Caco-2 (cell line): ENCODE measurements at regions not wholly inside any gene's neighbourhood (a gene's known extent, or its start where the extent isn't known, plus 50 kb on each side); places are given as distances from the start of the nearest gene placed in this dataset.

Experiments
- BruUV-seq: library from RNA; stranded (reverse); fragments of 400-500 nt; replicated peaks from 2 replicates; lab custom pipeline; 2021; lab: Mats Ljungman, UMichigan
- CTCF ChIA-PET: fragments of 300-600 bp; sonication (Branson Sonifier 250); formaldehyde crosslinking; loops from one replicate; lab custom pipeline; 2022; ENCODE audit warnings: antibody characterized with exemption; lab: Charles Lee
- POLR2A ChIA-PET: fragments of 300-600 bp; sonication (Branson Sonifier 250); formaldehyde crosslinking; loops from one replicate; lab custom pipeline; 2022; ENCODE audit warnings: antibody characterized with exemption; lab: Charles Lee
- DNase-seq, 2 experiments: peaks; one replicate each; pipeline versions ENCODE4 v3.0.0 to v3.0.0-alpha.2; 2020 to 2022
- H3K27me3 ChIP-seq: replicated peaks from 2 replicates; pipeline ENCODE4 v1.6.0; 2011; ENCODE audit warnings: low read length; ENCODE audit not compliant: control insufficient read depth, insufficient read depth
- H3K36me3 ChIP-seq: 2 replicates; pipeline ENCODE4 v1.5.1; 2011; ENCODE audit warnings: low read length; ENCODE audit not compliant: control insufficient read depth, insufficient read depth
- H3K4me1 ChIP-seq: fragments of 250-450 bp; sonication (Bioruptor Pico); 2 replicates; pipeline ENCODE4 v1.5.1; 2020; ENCODE audit warnings: mild to moderate bottlenecking
- H3K4me3 ChIP-seq: 2 replicates; pipeline ENCODE4 v1.5.1; 2011; ENCODE audit warnings: low read depth, mild to moderate bottlenecking, control low read depth, low read length
- H3K9me3 ChIP-seq: fragments of 250-450 bp; sonication (Bioruptor Pico); 2 replicates; pipeline ENCODE4 v1.5.1; 2020; ENCODE audit warnings: mild to moderate bottlenecking, moderate library complexity
- H3K27ac Mint-ChIP-seq: one replicate; pipeline ENCODE4 v1.8.0; 2022; ENCODE audit warnings: mixed read lengths; ENCODE audit not compliant: unreplicated experiment
- H3K27me3 Mint-ChIP-seq: one replicate; pipeline ENCODE4 v1.8.0; 2022; ENCODE audit warnings: mixed read lengths; ENCODE audit not compliant: insufficient read depth, unreplicated experiment
- H3K36me3 Mint-ChIP-seq: one replicate; pipeline ENCODE4 v1.8.0; 2022; ENCODE audit warnings: mild to moderate bottlenecking, mixed read lengths; ENCODE audit not compliant: insufficient read depth, unreplicated experiment
- H3K4me1 Mint-ChIP-seq: one replicate; pipeline ENCODE4 v1.8.0; 2022; ENCODE audit warnings: low read depth, mixed read lengths; ENCODE audit not compliant: unreplicated experiment
- H3K4me3 Mint-ChIP-seq: one replicate; pipeline ENCODE4 v1.8.0; 2022; ENCODE audit warnings: mild to moderate bottlenecking, moderate library complexity, mixed read lengths; ENCODE audit not compliant: unreplicated experiment
- H3K9me3 Mint-ChIP-seq: one replicate; pipeline ENCODE4 v1.8.0; 2022; ENCODE audit warnings: mixed read lengths; ENCODE audit not compliant: unreplicated experiment
- CTCF ChIP-seq, 2 experiments: fragments of 200-600 bp in 1 of 2; IDR thresholded peaks; 1 replicate in 1 of 2; 2 replicates in 1 of 2; pipeline versions ENCODE4 v1.5.1 to v1.8.0; 2011 to 2022; ENCODE audit warnings: antibody characterized with exemption in 1 of 2, control low read depth in 1 of 2, inconsistent platforms in 1 of 2, low read depth in 1 of 2, low read length in 1 of 2, mild to moderate bottlenecking in 1 of 2, moderate library complexity in 1 of 2; ENCODE audit not compliant: insufficient read depth in 1 of 2, severe bottlenecking in 1 of 2, unreplicated experiment in 1 of 2
- intact Hi-C: fragments of 100-400 bp; cut with micrococcal nuclease; formaldehyde crosslinking; loops from one replicate; pipeline ENCODE4 v1.10.0; 2022; ENCODE audit not compliant: unreplicated experiment

- Histone ChIP-seq H3K4me3 (no peak overlapping the region), H3K9me3 (no peaks in the 10 kb centered on the region), H3K36me3 (no peaks in the 10 kb centered on the region), H3K27me3 (no peaks in the 10 kb centered on the region), H3K4me1 (no peaks in the 10 kb centered on the region)
- ChIA-PET POLR2A (no interaction called here), CTCF (no interaction called here)
- TF ChIP-seq CTCF (IDR thresholded peaks at IDR 0.05; ENCODE audit: insufficient read depth in 1 of 2, low read depth in 1 of 2, low read length in 1 of 2, severe bottlenecking in 1 of 2, unreplicated experiment in 1 of 2) = no peak
- intact Hi-C loops = no loop called here
- BruUV-seq = no TSS peak
- Mint-ChIP-seq H3K4me3 (no peak overlapping the region), H3K27me3 (peaks cover 7% of the 10 kb centered on the region), H3K27ac (no peak overlapping the region), H3K9me3 (no peaks in the 10 kb centered on the region), H3K36me3 (no peaks in the 10 kb centered on the region), H3K4me1 (no peaks in the 10 kb centered on the region)
- no peak for DNase-seq
These were observed 121.5 kb downstream of the PTCSC3 start for GRCh38 chr14:36055052-36055378.

DNA sequence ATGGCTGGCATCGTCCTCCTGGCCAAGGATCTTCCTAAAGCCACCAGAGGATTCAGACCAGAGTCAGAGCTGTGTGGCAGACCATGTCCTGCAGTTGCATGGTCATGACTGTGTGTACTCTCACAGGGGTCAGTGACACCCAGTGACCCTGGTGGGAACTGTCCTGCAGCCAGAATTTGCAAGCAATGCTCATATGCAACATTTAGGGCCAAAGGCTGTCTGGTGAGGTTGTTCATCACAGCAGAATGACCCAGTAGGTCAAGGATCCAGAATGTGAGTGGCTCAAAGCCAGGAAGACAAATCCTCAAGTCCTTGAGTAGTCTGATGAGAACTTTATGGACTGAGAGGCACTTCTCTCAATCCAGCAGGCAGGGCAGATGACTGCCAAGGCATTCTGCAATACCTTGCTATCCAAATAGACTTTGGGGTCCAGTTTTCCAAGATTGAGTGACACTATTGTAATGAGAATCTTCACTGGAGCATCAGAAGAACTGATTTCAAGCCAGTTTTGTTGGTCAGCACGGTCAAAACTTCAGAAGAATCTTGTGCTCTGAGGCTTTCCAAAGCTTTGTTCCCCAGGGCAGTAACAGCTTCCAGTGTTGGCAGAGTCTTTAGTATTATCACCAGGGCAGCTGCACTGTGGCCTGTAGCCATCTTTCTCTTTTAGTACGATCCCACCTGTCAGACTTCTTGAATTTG, 122.0 kb downstream of the PTCSC3 start:
- Mint-ChIP-seq H3K4me3 (no peak overlapping the region), H3K9me3 (no peaks in the 10 kb centered on the region), H3K36me3 (no peaks in the 10 kb centered on the region), H3K27ac (no peak overlapping the region), H3K27me3 (peaks cover 7% of the 10 kb centered on the region), H3K4me1 (no peaks in the 10 kb centered on the region)
- Histone ChIP-seq H3K4me1 (no peaks in the 10 kb centered on the region), H3K4me3 (no peak overlapping the region), H3K36me3 (no peaks in the 10 kb centered on the region), H3K9me3 (no peaks in the 10 kb centered on the region), H3K27me3 (no peaks in the 10 kb centered on the region)
- no TSS peak for BruUV-seq
- TF ChIP-seq CTCF (IDR thresholded peaks at IDR 0.05; ENCODE audit: insufficient read depth in 1 of 2, low read depth in 1 of 2, low read length in 1 of 2, severe bottlenecking in 1 of 2, unreplicated experiment in 1 of 2) = no peak
- DNase-seq = no peak
- CTCF ChIA-PET = no interaction called here
- POLR2A ChIA-PET = no interaction called here
- intact Hi-C loops = no loop called here

DNA sequence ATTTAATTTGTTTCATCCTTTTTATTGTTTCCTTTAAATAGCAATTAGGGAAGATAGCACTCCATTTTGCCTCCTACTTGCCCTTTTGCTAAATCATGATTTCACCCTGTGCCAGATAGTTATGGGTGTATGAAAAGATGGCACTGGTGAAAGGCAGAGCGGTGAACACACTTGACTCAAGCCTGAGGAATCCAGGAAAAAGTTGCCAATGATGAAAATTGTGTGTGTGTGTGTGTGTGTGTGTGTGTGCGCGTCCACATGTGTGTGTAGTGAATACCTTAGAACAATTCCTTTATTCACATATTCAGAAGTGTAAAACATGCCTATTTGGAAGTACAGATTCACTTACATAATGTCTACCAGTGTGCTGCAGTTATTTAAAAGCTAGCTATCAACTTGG, 123.8 kb downstream of the PTCSC3 start:
- H3K9me3 Mint-ChIP-seq = no peaks in the 10 kb centered on the region
- H3K4me3 ChIP-seq = no peak overlapping the region
- H3K4me1 ChIP-seq = no peaks in the 10 kb centered on the region
- H3K27me3 Mint-ChIP-seq = peaks cover 12% of the 10 kb centered on the region
- H3K36me3 Mint-ChIP-seq = no peaks in the 10 kb centered on the region
- POLR2A ChIA-PET = no interaction called here
- no peak overlapping the region for H3K27ac Mint-ChIP-seq
- H3K36me3 ChIP-seq = no peaks in the 10 kb centered on the region
- no peak for TF ChIP-seq CTCF (IDR thresholded peaks at IDR 0.05; ENCODE audit: insufficient read depth in 1 of 2, low read depth in 1 of 2, low read length in 1 of 2, severe bottlenecking in 1 of 2, unreplicated experiment in 1 of 2)
- no peak overlapping the region for H3K4me3 Mint-ChIP-seq
- no peaks in the 10 kb centered on the region for H3K4me1 Mint-ChIP-seq
- H3K27me3 ChIP-seq = no peaks in the 10 kb centered on the region
- intact Hi-C loops = no loop called here
- DNase-seq = no peak
- CTCF ChIA-PET = no interaction called here
- no peaks in the 10 kb centered on the region for H3K9me3 ChIP-seq
- no TSS peak for BruUV-seq
